HG03565 (cell line): ENCODE measurements at regions not wholly inside any gene's neighbourhood (a gene's known extent, or its start where the extent isn't known, plus 50 kb on each side); places are given as distances from the start of the nearest gene placed in this dataset.
"Not testable (repeated sequence)": the region's sequence is repeated elsewhere in the genome, so short reads cannot be mapped to it uniquely, and the experiment has no call there.

Source experiments
- ATAC-seq: cut with Tn5 transposase; IDR thresholded peaks from one replicate; pipeline ENCODE4 v1.9.1; 2021; ENCODE audit warnings: mild to moderate bottlenecking, moderate library complexity; ENCODE audit not compliant: unreplicated experiment

- no peak for ATAC-seq
These were observed 707.5 kb upstream of the FSHR start for GRCh38 chr2:49861821-49862220.

- ATAC-seq, result no peak
These were observed 706.5 kb upstream of the FSHR start for GRCh38 chr2:49860834-49861233.

- no peak for ATAC-seq
These were observed 705.9 kb upstream of the FSHR start for GRCh38 chr2:49860170-49860569.

- no peak for ATAC-seq
These were observed 704.3 kb upstream of the FSHR start for GRCh38 chr2:49858657-49859056.

GRCh38 chr2:49858113-49858490 is 703.8 kb upstream of the FSHR start:
- ATAC-seq, result no peak

- ATAC-seq, result no peak
These were observed 703.2 kb upstream of the FSHR start for GRCh38 chr2:49857371-49858112.

- no peak for ATAC-seq
These were observed 691.4 kb upstream of the FSHR start for GRCh38 chr2:49845671-49846070.

GRCh38 chr2:49845021-49845420 is 690.7 kb upstream of the FSHR start:
- no peak for ATAC-seq

GRCh38 chr2:49844113-49844512 is 689.8 kb upstream of the FSHR start:
- not testable (repeated sequence) for ATAC-seq

- no peak for ATAC-seq
These were observed 689.0 kb upstream of the FSHR start for GRCh38 chr2:49843314-49843713.

- ATAC-seq, result no peak
These were observed 686.2 kb upstream of the FSHR start for GRCh38 chr2:49840428-49840975.

- no peak for ATAC-seq
These were observed 685.5 kb upstream of the FSHR start for GRCh38 chr2:49839818-49840217.

GRCh38 chr2:49837561-49838293 is 683.4 kb upstream of the FSHR start:
- no peak for ATAC-seq

GRCh38 chr2:49836017-49836416 is 681.7 kb upstream of the FSHR start:
- ATAC-seq, result no peak

- ATAC-seq, result no peak
These were observed 680.1 kb upstream of the FSHR start for GRCh38 chr2:49834433-49834832.

GRCh38 chr2:49832555-49832954 is 678.2 kb upstream of the FSHR start:
- no peak for ATAC-seq

- ATAC-seq, result no peak
These were observed 677.5 kb upstream of the FSHR start for GRCh38 chr2:49831698-49832367.

- ATAC-seq, result no peak
These were observed 676.5 kb upstream of the FSHR start for GRCh38 chr2:49830846-49831245.

GRCh38 chr2:49827366-49827765 is 673.1 kb upstream of the FSHR start:
- ATAC-seq, result no peak

GRCh38 chr2:49813208-49813607 is 658.9 kb upstream of the FSHR start:
- no peak for ATAC-seq

GRCh38 chr2:49812730-49813129 is 658.4 kb upstream of the FSHR start:
- ATAC-seq, result no peak

GRCh38 chr2:49811502-49811901 is 657.2 kb upstream of the FSHR start:
- no peak for ATAC-seq
